GM23248 (cell line): ENCODE measurements at regions not wholly inside any gene's neighbourhood (a gene's known extent, or its start where the extent isn't known, plus 50 kb on each side); places are given as distances from the start of the nearest gene placed in this dataset.

Experiments used
- DNase-seq: peaks from one replicate; pipeline ENCODE4 v3.0.0-alpha.2; 2015
- H2AFZ ChIP-seq: fragments of 200-600 bp; sonication (generic); 2 replicates; pipeline ENCODE4 v1.6.1; 2016; ENCODE audit warnings: antibody characterized with exemption
- H3F3A ChIP-seq: fragments of 200-600 bp; sonication (generic); 2 replicates; pipeline ENCODE4 v1.6.1; 2016; ENCODE audit warnings: mild to moderate bottlenecking, antibody characterized with exemption, mixed run types; ENCODE audit not compliant: insufficient read depth
- H3K27ac ChIP-seq: fragments of 200-600 bp; sonication (generic); 2 replicates; pipeline ENCODE4 v1.5.1; 2016; ENCODE audit warnings: mild to moderate bottlenecking
- H3K27me3 ChIP-seq: fragments of 200-600 bp; sonication (generic); replicated peaks from 2 replicates; pipeline ENCODE4 v1.6.1; 2016; ENCODE audit warnings: mild to moderate bottlenecking; ENCODE audit not compliant: insufficient read depth
- H3K36me3 ChIP-seq: fragments of 200-600 bp; sonication (generic); 2 replicates; pipeline ENCODE4 v1.6.1; 2016; ENCODE audit warnings: low read depth, mild to moderate bottlenecking
- H3K4me1 ChIP-seq: fragments of 200-600 bp; sonication (generic); 2 replicates; pipeline ENCODE4 v1.6.1; 2016; ENCODE audit warnings: mild to moderate bottlenecking; ENCODE audit not compliant: insufficient read depth
- H3K4me2 ChIP-seq: fragments of 200-600 bp; sonication (generic); one replicate; pipeline ENCODE4 v1.6.1; 2016; ENCODE audit warnings: mild to moderate bottlenecking; ENCODE audit not compliant: unreplicated experiment
- H3K4me3 ChIP-seq: fragments of 200-600 bp; sonication (generic); 2 replicates; pipeline ENCODE4 v1.5.1; 2016; ENCODE audit warnings: mild to moderate bottlenecking
- H3K79me2 ChIP-seq: fragments of 200-600 bp; sonication (generic); 2 replicates; pipeline ENCODE4 v1.6.1; 2016; ENCODE audit warnings: mild to moderate bottlenecking; ENCODE audit not compliant: insufficient read depth
- H3K9ac ChIP-seq: fragments of 200-600 bp; sonication (generic); 2 replicates; pipeline ENCODE4 v1.6.1; 2016; ENCODE audit warnings: mild to moderate bottlenecking
- H3K9me2 ChIP-seq: fragments of 200-600 bp; sonication (generic); 2 replicates; pipeline ENCODE4 v1.6.1; 2016; ENCODE audit warnings: mixed run types, mild to moderate bottlenecking, moderate library complexity; ENCODE audit not compliant: insufficient read depth
- H3K9me3 ChIP-seq: fragments of 200-600 bp; sonication (generic); one replicate; pipeline ENCODE4 v1.6.1; 2017; ENCODE audit warnings: low read depth
- H4K20me1 ChIP-seq: fragments of 200-600 bp; sonication (generic); 2 replicates; pipeline ENCODE4 v1.6.0; 2016; ENCODE audit not compliant: insufficient read depth
- EZH2 ChIP-seq: fragments of 200-600 bp; sonication (generic); IDR thresholded peaks from 2 replicates; pipeline ENCODE4 v1.6.1; 2018; ENCODE audit warnings: antibody characterized with exemption, mild to moderate bottlenecking; ENCODE audit not compliant: insufficient read depth, poor library complexity, severe bottlenecking
- EZH2phosphoT487 ChIP-seq: fragments of 200-600 bp; sonication (generic); IDR thresholded peaks from 2 replicates; pipeline ENCODE4 v1.6.1; 2018; ENCODE audit warnings: antibody characterized with exemption, moderate library complexity, mild to moderate bottlenecking, low read depth; ENCODE audit not compliant: insufficient read depth
- WGBS, 2 experiments: methylation state at CpG; one replicate each; pipeline ENCODE4 v1.1.6; 2015 to 2017; ENCODE audit warnings: low lambda C conversion rate in 2 of 2, low coverage in 1 of 2; ENCODE audit errors: missing lambda C conversion rate in 2 of 2; 5-methylcytosine and 5-hydroxymethylcytosine counted together
- in situ Hi-C: fragments of 300-500 bp; cut with MboI; formaldehyde crosslinking; loops from 2 replicates; pipeline ENCODE4 v1.15.0; 2020

DNA sequence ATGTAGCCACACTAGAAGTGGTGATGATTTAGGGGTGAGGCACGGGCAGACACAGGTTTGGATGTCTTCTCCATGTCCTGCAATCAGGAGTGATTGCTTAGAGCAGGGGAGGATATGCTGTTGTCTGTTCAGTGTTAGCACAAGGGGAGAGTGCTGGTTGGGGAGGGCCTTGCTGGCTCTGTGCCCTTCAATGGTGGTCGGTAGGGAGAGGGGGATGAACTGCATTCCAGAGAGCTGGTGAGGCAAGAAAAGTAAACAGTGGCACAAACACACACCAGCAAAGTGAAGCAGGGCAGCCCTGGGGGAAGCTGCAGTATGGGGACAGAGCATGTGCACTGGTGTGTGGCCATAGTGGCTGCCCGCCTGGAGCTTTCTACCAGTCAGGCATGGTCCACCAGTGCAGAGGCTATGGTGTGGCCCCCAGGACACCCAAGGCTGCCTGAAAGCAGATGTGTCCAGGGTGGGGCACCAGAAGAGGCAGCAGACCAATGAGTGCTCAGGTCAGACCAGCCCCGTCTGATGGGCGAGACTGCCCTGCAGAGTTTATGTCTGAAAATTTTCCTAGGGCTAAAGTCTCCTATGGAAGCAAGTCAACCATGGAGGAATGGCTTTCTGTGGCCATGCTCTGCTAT, 1676.9 kb downstream of the PCDH9 start:
- Histone ChIP-seq H3K36me3 (no peaks in the 10 kb centered on the region), H4K20me1 (no peaks in the 10 kb centered on the region), H2AFZ (no peak overlapping the region), H3K9me3 (no peaks in the 10 kb centered on the region), H3F3A (no peaks in the 10 kb centered on the region), H3K9me2 (no peaks in the 10 kb centered on the region), H3K79me2 (no peaks in the 10 kb centered on the region), H3K4me1 (no peaks in the 10 kb centered on the region), H3K4me3 (no peak overlapping the region), H3K9ac (no peak overlapping the region), H3K27me3 (no peaks in the 10 kb centered on the region), H3K4me2 (no peak overlapping the region), H3K27ac (no peak overlapping the region)
- no peak for DNase-seq
- WGBS, 2 experiments, result 2 to 11% methylated on average over 5 of the region's 5 CpGs
- in situ Hi-C loops, result no loop called here
- TF ChIP-seq EZH2phosphoT487 (no peak), EZH2 (no peak)

DNA sequence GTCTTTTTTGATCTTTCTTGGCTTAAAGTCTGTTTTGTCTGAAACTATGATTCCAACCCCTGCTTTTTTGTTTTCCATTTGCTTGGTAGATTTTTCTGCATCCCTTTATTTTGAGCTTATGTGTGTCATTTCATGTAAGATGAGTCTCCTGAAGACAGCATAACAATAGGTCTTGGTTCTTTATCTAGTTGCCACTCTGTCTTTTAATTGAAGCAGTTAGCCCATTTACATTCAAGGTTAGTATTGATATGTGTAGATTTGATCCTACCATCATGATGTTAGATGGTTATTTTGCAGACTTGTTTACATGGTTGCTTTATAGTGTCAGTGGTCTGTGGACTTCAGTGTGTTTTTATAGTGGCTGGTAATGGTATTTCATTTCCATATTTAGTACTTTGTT, 1678.9 kb downstream of the PCDH9 start:
- Histone ChIP-seq H3K4me2 (no peak overlapping the region), H3K79me2 (no peaks in the 10 kb centered on the region), H2AFZ (no peak overlapping the region), H3K36me3 (no peaks in the 10 kb centered on the region), H4K20me1 (no peaks in the 10 kb centered on the region), H3K9ac (no peak overlapping the region), H3F3A (no peaks in the 10 kb centered on the region), H3K27ac (no peak overlapping the region), H3K27me3 (no peaks in the 10 kb centered on the region), H3K9me2 (no peaks in the 10 kb centered on the region), H3K4me3 (no peak overlapping the region), H3K9me3 (no peaks in the 10 kb centered on the region), H3K4me1 (no peaks in the 10 kb centered on the region)
- TF ChIP-seq EZH2 (no peak), EZH2phosphoT487 (no peak)
- no peak for DNase-seq
- in situ Hi-C loops, result no loop called here

DNA sequence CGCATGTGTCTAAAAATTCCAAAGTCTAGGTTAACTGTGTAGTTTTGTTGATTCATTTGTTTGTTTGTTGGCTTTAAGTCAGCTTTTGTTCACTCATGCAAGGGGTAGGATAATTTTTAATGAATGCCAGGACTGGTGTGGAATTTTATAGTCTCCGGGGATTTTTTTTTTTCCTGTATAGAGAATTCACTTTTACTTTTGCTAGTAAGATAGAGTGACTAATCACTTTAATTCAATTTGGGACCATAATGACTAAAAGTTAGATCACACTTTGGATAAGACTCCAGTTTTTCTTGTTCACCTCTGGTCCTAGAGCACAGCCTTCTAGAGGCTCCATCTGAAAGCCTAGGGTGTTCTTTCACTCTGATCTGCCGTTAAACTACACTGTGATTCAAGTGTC, 1690.0 kb downstream of the PCDH9 start:
- Histone ChIP-seq H3K9ac (no peak overlapping the region), H3K36me3 (no peaks in the 10 kb centered on the region), H4K20me1 (no peaks in the 10 kb centered on the region), H3K4me1 (no peaks in the 10 kb centered on the region), H3K27ac (no peak overlapping the region), H3K9me2 (no peaks in the 10 kb centered on the region), H3K4me3 (no peak overlapping the region), H2AFZ (no peak overlapping the region), H3K4me2 (no peak overlapping the region), H3K27me3 (no peaks in the 10 kb centered on the region), H3K9me3 (peaks cover 5% of the 10 kb centered on the region), H3K79me2 (no peaks in the 10 kb centered on the region), H3F3A (no peaks in the 10 kb centered on the region)
- in situ Hi-C loops, result no loop called here
- DNase-seq, result no peak
- WGBS, 2 experiments, result 35 to 41% methylated on average over 3 of the region's 3 CpGs
- TF ChIP-seq EZH2phosphoT487 (no peak), EZH2 (no peak)

DNA sequence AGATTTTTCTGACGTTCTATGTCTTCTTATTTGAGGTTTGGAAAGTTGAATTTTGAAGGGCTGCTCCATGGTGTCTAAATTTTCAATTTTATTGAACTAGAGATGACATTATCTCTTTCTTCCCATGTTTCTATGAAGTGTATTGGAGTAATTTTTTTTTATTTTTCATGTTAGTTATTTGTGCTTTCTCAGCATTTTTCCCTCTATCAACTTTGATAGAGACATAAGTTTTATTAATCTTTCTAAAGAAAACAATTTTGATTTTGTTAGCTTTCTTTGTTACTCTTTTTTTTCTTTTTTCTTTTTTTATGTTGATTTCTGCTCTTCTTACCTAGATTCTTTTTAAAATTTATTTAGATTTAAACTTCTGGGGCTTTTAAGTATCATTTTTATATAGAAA, 1694.8 kb downstream of the PCDH9 start:
- Histone ChIP-seq H3F3A (no peaks in the 10 kb centered on the region), H3K36me3 (no peaks in the 10 kb centered on the region), H3K79me2 (no peaks in the 10 kb centered on the region), H4K20me1 (no peaks in the 10 kb centered on the region), H3K9ac (no peak overlapping the region), H3K9me3 (peaks cover 5% of the 10 kb centered on the region), H3K27me3 (no peaks in the 10 kb centered on the region), H3K4me1 (no peaks in the 10 kb centered on the region), H3K4me2 (no peak overlapping the region), H3K27ac (no peak overlapping the region), H3K9me2 (no peaks in the 10 kb centered on the region), H2AFZ (no peak overlapping the region), H3K4me3 (no peak overlapping the region)
- in situ Hi-C loops, result no loop called here
- TF ChIP-seq EZH2phosphoT487, result no peak
- TF ChIP-seq EZH2, result no peak
- no peak for DNase-seq
- 8 to 10% methylated on average over 1 of the region's 1 CpG for WGBS, 2 experiments

DNA sequence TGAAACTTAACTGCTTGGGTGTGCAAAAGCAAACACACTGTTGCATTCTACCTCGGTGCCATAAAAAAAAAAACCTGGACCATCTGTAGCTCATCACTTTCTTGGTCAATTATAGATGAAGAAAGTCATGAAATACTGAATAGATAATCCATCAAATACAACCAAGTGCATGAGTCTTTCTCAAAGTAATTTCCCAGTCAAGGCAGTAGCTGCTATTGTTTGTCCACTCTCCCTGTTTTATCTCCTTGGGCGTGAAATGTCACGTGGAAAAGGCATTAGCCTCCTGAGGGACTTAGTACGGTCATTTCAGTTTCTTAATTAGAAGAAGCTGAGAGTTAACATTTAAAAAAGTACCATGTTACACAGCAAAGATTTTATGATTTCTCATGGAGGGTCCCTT, 1697.9 kb downstream of the PCDH9 start:
- Histone ChIP-seq H4K20me1 (no peaks in the 10 kb centered on the region), H3K79me2 (no peaks in the 10 kb centered on the region), H3K4me1 (no peaks in the 10 kb centered on the region), H2AFZ (no peak overlapping the region), H3K9me2 (no peaks in the 10 kb centered on the region), H3K27ac (no peak overlapping the region), H3K4me2 (no peak overlapping the region), H3K9ac (no peak overlapping the region), H3F3A (no peaks in the 10 kb centered on the region), H3K36me3 (no peaks in the 10 kb centered on the region), H3K4me3 (no peak overlapping the region), H3K27me3 (no peaks in the 10 kb centered on the region), H3K9me3 (no peaks in the 10 kb centered on the region)
- in situ Hi-C loops, result no loop called here
- DNase-seq, result no peak
- WGBS, 2 experiments, result 22 to 23% methylated on average over 4 of the region's 4 CpGs
- no peak for TF ChIP-seq EZH2phosphoT487
- TF ChIP-seq EZH2, result no peak
